NT2/D1 (cell line): ENCODE measurements at regions not wholly inside any gene's neighbourhood (a gene's known extent, or its start where the extent isn't known, plus 50 kb on each side); places are given as distances from the start of the nearest gene placed in this dataset.
"Not testable (repeated sequence)": the region's sequence is repeated elsewhere in the genome, so short reads cannot be mapped to it uniquely, and the experiment has no call there.

Experiments used
- DNase-seq: peaks from one replicate; pipeline ENCODE4 v3.0.0-alpha.2; 2011; ENCODE audit warnings: low read depth, low spot score
- H3K27me3 ChIP-seq: 2 replicates; pipeline ENCODE4 v1.6.0; 2011; ENCODE audit warnings: mild to moderate bottlenecking; ENCODE audit not compliant: insufficient read length, insufficient read depth
- H3K36me3 ChIP-seq: 2 replicates; pipeline ENCODE4 v1.6.1; 2011; ENCODE audit warnings: mild to moderate bottlenecking, low read length, mixed read lengths; ENCODE audit not compliant: insufficient read depth, insufficient read length
- H3K4me1 ChIP-seq: 2 replicates; pipeline ENCODE4 v1.5.1; 2011; ENCODE audit not compliant: insufficient read depth, insufficient read length
- H3K4me3 ChIP-seq: 2 replicates; pipeline ENCODE4 v1.5.1; 2011; ENCODE audit warnings: low read depth; ENCODE audit not compliant: insufficient read length
- H3K9ac ChIP-seq: 2 replicates; pipeline ENCODE4 v1.6.0; 2011; ENCODE audit warnings: low read depth; ENCODE audit not compliant: insufficient read length
- H3K9me3 ChIP-seq: 2 replicates; pipeline ENCODE4 v1.5.1; 2011; ENCODE audit warnings: mild to moderate bottlenecking, low read length; ENCODE audit not compliant: insufficient read depth
- SUZ12 ChIP-seq: IDR thresholded peaks from 2 replicates; pipeline ENCODE4 v1.6.1; 2011; ENCODE audit not compliant: insufficient read length, insufficient read depth; ENCODE audit errors: extremely low read depth
- YY1 ChIP-seq: IDR thresholded peaks from 2 replicates; pipeline ENCODE4 v1.6.1; 2011; ENCODE audit not compliant: insufficient read length, insufficient read depth
- ZNF274 ChIP-seq: IDR thresholded peaks from 2 replicates; pipeline ENCODE4 v1.6.1; 2011; ENCODE audit warnings: mild to moderate bottlenecking, low read depth, low read length

- Histone ChIP-seq H3K36me3 (no peaks in the 10 kb centered on the region), H3K4me1 (no peaks in the 10 kb centered on the region), H3K4me3 (no peak overlapping the region), H3K9me3 (no peaks in the 10 kb centered on the region), H3K9ac (no peak overlapping the region), H3K27me3 (no peaks in the 10 kb centered on the region)
- DNase-seq: peak; percentile 80
- TF ChIP-seq SUZ12: no peak
- TF ChIP-seq ZNF274: no peak
- TF ChIP-seq YY1: no peak
Measured at GRCh38 chr7:68176974-68177373, 1180.3 kb downstream of the TYW1 start.

DNA sequence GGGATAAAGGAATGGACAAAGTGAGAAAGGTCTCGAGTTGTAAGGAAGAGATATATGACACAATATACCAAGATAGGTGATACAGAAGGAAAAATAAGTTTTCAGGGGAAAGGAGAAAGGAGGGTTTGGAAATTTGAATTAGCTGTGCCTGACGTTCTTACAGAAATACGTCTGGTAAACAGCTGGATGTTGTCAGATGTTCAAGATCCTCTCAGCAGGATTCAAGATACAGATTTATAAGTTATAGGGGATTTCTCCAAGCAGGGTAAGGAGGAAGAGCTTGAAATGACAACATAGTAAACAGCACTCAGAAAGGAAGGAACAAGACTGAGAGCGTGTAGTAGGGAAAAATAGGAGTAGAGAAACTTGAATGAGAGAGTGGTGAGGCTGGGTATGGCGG, 1184.1 kb downstream of the TYW1 start:
- no peaks in the 10 kb centered on the region for H3K4me1 ChIP-seq
- no peak for DNase-seq
- no peak overlapping the region for H3K4me3 ChIP-seq
- no peak for TF ChIP-seq SUZ12
- TF ChIP-seq YY1: no peak
- no peak for TF ChIP-seq ZNF274
- H3K36me3 ChIP-seq: no peaks in the 10 kb centered on the region
- no peaks in the 10 kb centered on the region for H3K9me3 ChIP-seq
- no peaks in the 10 kb centered on the region for H3K27me3 ChIP-seq
- H3K9ac ChIP-seq: no peak overlapping the region

- H3K9ac ChIP-seq: no peak overlapping the region
- H3K36me3 ChIP-seq: no peaks in the 10 kb centered on the region
- H3K9me3 ChIP-seq: no peaks in the 10 kb centered on the region
- no peak for DNase-seq
- no peak for TF ChIP-seq ZNF274
- no peak for TF ChIP-seq SUZ12
- no peak for TF ChIP-seq YY1
- no peak overlapping the region for H3K4me3 ChIP-seq
- no peaks in the 10 kb centered on the region for H3K27me3 ChIP-seq
- H3K4me1 ChIP-seq: no peaks in the 10 kb centered on the region
Measured at GRCh38 chr7:68183176-68183575, 1186.5 kb downstream of the TYW1 start.

- no peaks in the 10 kb centered on the region for H3K36me3 ChIP-seq
- TF ChIP-seq YY1: no peak
- no peak for TF ChIP-seq SUZ12
- no peak for TF ChIP-seq ZNF274
- no peaks in the 10 kb centered on the region for H3K9me3 ChIP-seq
- H3K27me3 ChIP-seq: no peaks in the 10 kb centered on the region
- no peak overlapping the region for H3K4me3 ChIP-seq
- no peaks in the 10 kb centered on the region for H3K4me1 ChIP-seq
- H3K9ac ChIP-seq: no peak overlapping the region
- DNase-seq: no peak
Measured at GRCh38 chr7:68185631-68186456, 1189.2 kb downstream of the TYW1 start.

DNA sequence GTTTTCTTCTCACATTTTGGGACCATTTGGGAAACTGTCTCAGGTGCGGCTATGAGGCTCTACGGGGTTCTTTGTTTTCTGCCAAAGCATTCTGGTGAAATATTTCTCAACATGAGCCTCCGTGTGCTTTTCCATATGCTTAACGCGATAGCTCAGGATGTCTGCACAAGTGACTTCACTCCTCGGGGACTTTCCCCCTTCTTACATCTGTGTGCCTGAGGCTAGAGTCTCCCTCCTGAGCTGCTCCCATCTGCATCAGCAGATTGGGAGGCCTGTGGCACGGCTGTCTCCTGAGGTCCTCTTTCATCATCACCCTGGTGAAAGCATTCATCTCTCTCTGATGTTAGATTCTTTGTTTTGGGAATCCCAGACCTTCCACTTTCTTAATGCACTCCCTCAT, 1190.9 kb downstream of the TYW1 start:
- TF ChIP-seq SUZ12 (no peak), YY1 (no peak), ZNF274 (no peak)
- no peaks in the 10 kb centered on the region for H3K4me1 ChIP-seq

GRCh38 chr7:68192941-68193340, 1196.3 kb downstream of the TYW1 start:
- Histone ChIP-seq H3K4me1 (no peaks in the 10 kb centered on the region), H3K36me3 (no peaks in the 10 kb centered on the region), H3K9ac (no peak overlapping the region), H3K9me3 (no peaks in the 10 kb centered on the region), H3K27me3 (no peaks in the 10 kb centered on the region), H3K4me3 (no peak overlapping the region)
- TF ChIP-seq ZNF274: no peak
- no peak for TF ChIP-seq SUZ12
- TF ChIP-seq YY1: no peak
- DNase-seq: no peak

More for the DNA sequence above, 1190.9 kb downstream of the TYW1 start:
- Histone ChIP-seq H3K27me3 (no peaks in the 10 kb centered on the region), H3K9ac (no peak overlapping the region), H3K4me3 (no peak overlapping the region), H3K9me3 (no peaks in the 10 kb centered on the region), H3K36me3 (no peaks in the 10 kb centered on the region)
- DNase-seq: no peak

DNA sequence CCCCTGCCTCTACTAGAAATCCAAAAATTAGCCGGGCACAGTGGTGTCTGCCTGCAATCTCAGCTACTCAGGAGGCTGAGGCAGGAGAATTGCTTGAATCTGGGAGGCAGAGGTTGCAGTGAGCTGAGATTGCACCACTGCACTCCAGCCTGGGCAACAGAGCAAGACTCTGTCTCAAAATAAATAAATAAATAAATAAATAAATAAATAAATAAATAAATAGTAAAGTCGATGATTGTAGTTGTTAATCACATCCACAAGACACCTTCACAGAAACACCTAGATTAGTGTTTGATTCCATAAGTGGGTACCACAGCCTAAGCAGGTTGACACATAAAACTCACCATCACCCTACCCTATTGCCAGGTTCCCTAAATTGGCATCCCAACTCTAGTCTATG, 1199.0 kb downstream of the TYW1 start:
- DNase-seq, H3K4me1 ChIP-seq, H3K27me3 ChIP-seq, H3K4me3 ChIP-seq, H3K36me3 ChIP-seq, H3K9me3 ChIP-seq, H3K9ac ChIP-seq: not testable (repeated sequence)
